Breast epithelium (tissue), 4 donors: ENCODE measurements at regions not wholly inside any gene's neighbourhood (a gene's known extent, or its start where the extent isn't known, plus 50 kb on each side); places are given as distances from the start of the nearest gene placed in this dataset.

Experiments
- DNase-seq, 2 donors: peaks; one replicate each; pipeline ENCODE4 v3.0.0-alpha.2; 2019; ENCODE audit warnings: low spot score in 2 of 2
- H3K27ac ChIP-seq, 2 donors: fragments of 200-600 bp; sonication (generic) in 1 of 2; one replicate each; pipeline ENCODE4 v1.5.1; 2016 to 2019; ENCODE audit warnings: mild to moderate bottlenecking in 1 of 2
- H3K27me3 ChIP-seq, 2 donors: fragments of 200-600 bp; sonication (generic) in 1 of 2; one replicate each; pipeline versions ENCODE4 v1.5.1 to v1.6.0; 2017 to 2019; ENCODE audit warnings: control low read depth in 1 of 2, mild to moderate bottlenecking in 1 of 2
- H3K36me3 ChIP-seq: fragments of 200-600 bp; one replicate; pipeline ENCODE4 v1.5.1; 2019
- H3K4me1 ChIP-seq, 2 donors: fragments of 200-600 bp; sonication (generic); one replicate each; pipeline ENCODE4 v1.5.1; 2016 to 2019; ENCODE audit warnings: control low read depth in 1 of 2
- H3K4me3 ChIP-seq, 3 donors: fragments of 200-600 bp; sonication (generic); 1 replicate in 2 of 3; 2 replicates in 1 of 3; pipeline ENCODE4 v1.5.1; 2016 to 2019; ENCODE audit warnings: mild to moderate bottlenecking in 3 of 3, moderate library complexity in 2 of 3
- H3K9me3 ChIP-seq, 2 donors: fragments of 200-600 bp; sonication (generic) in 1 of 2; one replicate each; pipeline ENCODE4 v1.5.1; 2016 to 2019; ENCODE audit warnings: control low read depth in 1 of 2
- POLR2A ChIP-seq: fragments of 450-650 bp; IDR thresholded peaks from one replicate; pipeline ENCODE4 v1.6.1; 2016; ENCODE audit warnings: antibody characterized with exemption, mild to moderate bottlenecking, moderate library complexity
- POLR2AphosphoS5 ChIP-seq, 3 donors: sonication (generic); formaldehyde crosslinking; IDR thresholded peaks; one replicate each; pipeline ENCODE4 v1.6.1; 2017; ENCODE audit warnings: antibody characterized with exemption in 3 of 3
- intact Hi-C: fragments of 100-400 bp; cut with DNase I; formaldehyde crosslinking; loops from one replicate; pipeline ENCODE4 v1.15.1; 2023; ENCODE audit warnings: low total_unique reads
- TF ChIP-seq, protein P1 (sequence below), 3 donors: fragments of 450-650 bp; IDR thresholded peaks; one replicate each; pipeline ENCODE4 v1.5.1; 2016 to 2017; ENCODE audit warnings: antibody characterized with exemption in 3 of 3, mild to moderate bottlenecking in 3 of 3, moderate library complexity in 3 of 3

GRCh38 chr5:167819406-167819805, 472.0 kb upstream of the WWC1 start:
- no peaks in the 10 kb centered on the region for H3K4me1 ChIP-seq
- no peaks in the 10 kb centered on the region for H3K9me3 ChIP-seq
- no peak for TF ChIP-seq POLR2AphosphoS5 (IDR thresholded peaks at IDR 0.05)
- TF ChIP-seq, protein P1, sequence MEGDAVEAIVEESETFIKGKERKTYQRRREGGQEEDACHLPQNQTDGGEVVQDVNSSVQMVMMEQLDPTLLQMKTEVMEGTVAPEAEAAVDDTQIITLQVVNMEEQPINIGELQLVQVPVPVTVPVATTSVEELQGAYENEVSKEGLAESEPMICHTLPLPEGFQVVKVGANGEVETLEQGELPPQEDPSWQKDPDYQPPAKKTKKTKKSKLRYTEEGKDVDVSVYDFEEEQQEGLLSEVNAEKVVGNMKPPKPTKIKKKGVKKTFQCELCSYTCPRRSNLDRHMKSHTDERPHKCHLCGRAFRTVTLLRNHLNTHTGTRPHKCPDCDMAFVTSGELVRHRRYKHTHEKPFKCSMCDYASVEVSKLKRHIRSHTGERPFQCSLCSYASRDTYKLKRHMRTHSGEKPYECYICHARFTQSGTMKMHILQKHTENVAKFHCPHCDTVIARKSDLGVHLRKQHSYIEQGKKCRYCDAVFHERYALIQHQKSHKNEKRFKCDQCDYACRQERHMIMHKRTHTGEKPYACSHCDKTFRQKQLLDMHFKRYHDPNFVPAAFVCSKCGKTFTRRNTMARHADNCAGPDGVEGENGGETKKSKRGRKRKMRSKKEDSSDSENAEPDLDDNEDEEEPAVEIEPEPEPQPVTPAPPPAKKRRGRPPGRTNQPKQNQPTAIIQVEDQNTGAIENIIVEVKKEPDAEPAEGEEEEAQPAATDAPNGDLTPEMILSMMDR (IDR thresholded peaks at IDR 0.05) = no peak
- TF ChIP-seq POLR2A = no peak
- H3K27ac ChIP-seq = peak overlapping the region; percentile 72 to 82
- no peaks in the 10 kb centered on the region for H3K36me3 ChIP-seq
- H3K27me3 ChIP-seq = no peaks in the 10 kb centered on the region
- H3K4me3 ChIP-seq = no peak overlapping the region
- intact Hi-C loops = no loop called here
- peak in 1 of 2 donors; percentile 40 for DNase-seq

DNA sequence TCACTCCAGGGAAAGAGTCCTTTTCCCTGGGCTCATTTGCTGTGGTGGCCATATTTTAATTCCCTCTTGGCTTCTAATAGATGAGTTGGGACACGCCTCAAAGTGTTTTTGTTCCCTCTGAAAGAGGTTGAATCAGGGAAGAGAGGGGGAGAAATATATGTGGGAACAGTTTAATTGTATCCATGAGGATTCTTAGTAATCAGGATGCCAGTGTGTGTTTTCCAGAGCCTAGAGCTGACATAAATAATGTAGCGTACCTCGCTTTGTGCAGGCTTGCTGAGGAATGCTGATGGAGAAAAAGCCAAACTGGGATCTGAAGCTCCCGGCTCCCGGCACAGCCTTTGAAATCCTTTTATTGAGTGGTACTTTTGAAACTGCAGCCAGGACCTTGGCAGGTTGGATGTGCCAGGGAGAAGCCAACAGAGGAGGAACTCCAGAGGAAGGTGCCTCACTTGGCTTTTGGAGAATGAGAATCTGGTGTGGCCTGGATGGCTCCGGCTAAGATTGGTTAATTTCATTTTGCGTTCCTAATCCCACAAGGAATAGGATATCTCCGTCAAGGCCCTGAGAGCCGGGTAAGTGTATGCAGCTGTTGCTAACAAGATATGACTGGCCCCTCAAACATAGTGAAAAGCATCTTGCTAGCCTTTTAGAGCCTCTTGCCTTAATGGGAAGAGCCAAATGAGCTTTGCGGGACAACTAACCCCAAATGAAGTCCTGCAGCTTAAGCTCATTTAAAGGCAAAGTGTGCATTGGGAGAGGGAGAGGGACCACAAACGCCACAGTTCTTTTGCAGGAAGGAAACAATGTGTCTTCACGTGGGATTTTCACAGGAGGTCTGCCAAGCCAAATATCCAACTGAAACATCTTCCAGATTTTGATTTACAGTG, 471.1 kb upstream of the WWC1 start:
- H3K36me3 ChIP-seq = no peaks in the 10 kb centered on the region
- no peaks in the 10 kb centered on the region for H3K9me3 ChIP-seq
- H3K4me1 ChIP-seq = no peaks in the 10 kb centered on the region
- no peaks in the 10 kb centered on the region for H3K27me3 ChIP-seq
- intact Hi-C loops = no loop called here
- H3K27ac ChIP-seq = peak overlapping the region; percentile 72 to 82
- TF ChIP-seq, protein P1 (IDR thresholded peaks at IDR 0.05) = no peak
- TF ChIP-seq POLR2AphosphoS5 (IDR thresholded peaks at IDR 0.05) = no peak
- no peak for TF ChIP-seq POLR2A
- peak overlapping the region in 2 of 3 donors; percentile 15 to 50 for H3K4me3 ChIP-seq
- peak in 1 of 2 donors; percentile 69 for DNase-seq

DNA sequence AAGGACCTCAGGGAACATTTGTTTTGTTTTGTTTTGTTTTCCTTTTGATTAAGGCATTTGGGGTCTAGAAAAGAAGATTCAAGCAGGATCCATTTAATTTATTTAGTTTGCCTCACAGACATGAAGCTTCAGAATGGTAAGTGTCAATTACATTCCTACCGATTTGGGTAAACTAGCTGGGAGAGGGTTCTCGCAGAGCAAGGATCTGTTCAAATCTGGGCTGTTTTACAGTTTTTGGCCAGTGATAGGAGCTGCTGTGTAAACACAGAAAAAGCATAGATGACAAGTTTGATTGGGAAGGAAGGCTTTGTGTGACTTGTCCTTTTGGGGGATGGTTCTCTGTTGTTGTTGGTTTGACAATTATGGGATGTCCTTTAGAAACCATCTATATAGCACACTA, 470.3 kb upstream of the WWC1 start:
- peak overlapping the region in 2 of 3 donors; percentile 15 to 50 for H3K4me3 ChIP-seq

GRCh38 chr5:167821669-167822068, 469.8 kb upstream of the WWC1 start:
- no peaks in the 10 kb centered on the region for H3K9me3 ChIP-seq
- H3K27me3 ChIP-seq = no peaks in the 10 kb centered on the region
- no peak for DNase-seq
- H3K4me3 ChIP-seq = peak overlapping the region in 1 of 3 donors; percentile 0
- H3K4me1 ChIP-seq = no peaks in the 10 kb centered on the region
- TF ChIP-seq, protein P1 (IDR thresholded peaks at IDR 0.05) = no peak
- no peaks in the 10 kb centered on the region for H3K36me3 ChIP-seq
- no peak overlapping the region for H3K27ac ChIP-seq
- intact Hi-C loops = no loop called here

More for the DNA sequence above, 470.3 kb upstream of the WWC1 start:
- no peak for DNase-seq
- Histone ChIP-seq H3K9me3 (no peaks in the 10 kb centered on the region), H3K27ac (peak overlapping the region; percentile 72 to 82), H3K27me3 (no peaks in the 10 kb centered on the region), H3K36me3 (no peaks in the 10 kb centered on the region), H3K4me1 (no peaks in the 10 kb centered on the region)
- TF ChIP-seq POLR2A (no peak), POLR2AphosphoS5 (IDR thresholded peaks at IDR 0.05) (no peak)
- TF ChIP-seq, protein P1 (IDR thresholded peaks at IDR 0.05) = no peak
- intact Hi-C loops = no loop called here

GRCh38 chr5:167822241-167822640, 469.2 kb upstream of the WWC1 start:
- Histone ChIP-seq H3K4me3 (no peak overlapping the region), H3K27ac (no peak overlapping the region), H3K36me3 (no peaks in the 10 kb centered on the region), H3K9me3 (no peaks in the 10 kb centered on the region), H3K4me1 (no peaks in the 10 kb centered on the region), H3K27me3 (no peaks in the 10 kb centered on the region)
- DNase-seq = no peak
- intact Hi-C loops = no loop called here
- TF ChIP-seq POLR2A = no peak
- TF ChIP-seq, protein P1 (IDR thresholded peaks at IDR 0.05) = no peak
- TF ChIP-seq POLR2AphosphoS5 (IDR thresholded peaks at IDR 0.05) = no peak
